Upper lobe of right lung (tissue), 1 donor: ENCODE measurements at regions not wholly inside any gene's neighbourhood (a gene's known extent, or its start where the extent isn't known, plus 50 kb on each side); places are given as distances from the start of the nearest gene placed in this dataset.

Source experiments
- ATAC-seq: fragments of 200-7000 bp; cut with Tn5 transposase; one replicate; pipeline ENCODE4 v1.9.1; 2020; ENCODE audit warnings: mild to moderate bottlenecking, moderate library complexity
- DNase-seq: peaks from one replicate; pipeline ENCODE4 v3.0.0-alpha.2; 2020
- H3K27ac ChIP-seq: fragments of 200-600 bp; one replicate; pipeline ENCODE4 v1.8.0; 2022
- H3K27me3 ChIP-seq: fragments of 200-600 bp; one replicate; pipeline ENCODE4 v1.8.0; 2022; ENCODE audit warnings: mild to moderate bottlenecking
- H3K36me3 ChIP-seq: fragments of 200-600 bp; one replicate; pipeline ENCODE4 v1.8.0; 2022
- H3K4me1 ChIP-seq: fragments of 200-600 bp; one replicate; pipeline ENCODE4 v1.8.0; 2022
- H3K4me3 ChIP-seq: fragments of 200-600 bp; one replicate; pipeline ENCODE4 v1.8.0; 2022; ENCODE audit warnings: mild to moderate bottlenecking
- H3K9me3 ChIP-seq: fragments of 200-600 bp; one replicate; pipeline ENCODE4 v1.8.0; 2022
- CTCF ChIP-seq: fragments of 200-600 bp; IDR thresholded peaks from one replicate; pipeline ENCODE4 v1.8.0; 2022; ENCODE audit warnings: antibody characterized with exemption
- intact Hi-C: fragments of 100-400 bp; cut with DNase I; formaldehyde crosslinking; loops from one replicate; pipeline ENCODE4 v1.11.0; 2022
- donor health status: DM: no; HTN: yes; CAD: no; lungs with severe emphysema.

DNA sequence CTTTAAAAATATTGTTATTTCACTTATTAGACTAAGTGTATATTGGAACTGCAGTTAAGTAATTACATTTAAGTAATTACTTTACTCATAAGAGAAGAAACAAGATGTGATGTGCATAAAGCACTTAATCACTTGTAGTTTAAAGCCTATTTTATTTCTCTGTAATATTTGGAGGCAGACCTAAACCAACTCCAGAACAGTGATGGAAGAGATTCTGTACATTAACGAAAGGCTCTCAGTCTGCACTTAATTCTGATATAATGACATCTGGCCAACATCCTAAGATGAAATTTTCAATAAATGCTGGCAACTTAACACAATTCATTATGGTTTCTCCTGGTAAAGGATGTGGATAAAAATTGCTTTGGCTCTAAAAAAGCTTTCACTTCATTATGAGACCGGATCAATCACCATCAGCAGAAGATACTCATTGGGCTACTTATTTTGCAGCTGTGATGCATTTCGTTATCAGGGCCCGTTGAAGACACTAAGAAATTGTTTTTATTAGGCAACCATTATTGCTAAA is 342.6 kb downstream of the C4orf33 start:
- DNase-seq (no peak), ATAC-seq (no peak)
- Histone ChIP-seq H3K27me3 (no peaks in the 10 kb centered on the region), H3K4me3 (no peak overlapping the region), H3K36me3 (no peaks in the 10 kb centered on the region), H3K27ac (no peak overlapping the region), H3K9me3 (no peaks in the 10 kb centered on the region), H3K4me1 (no peaks in the 10 kb centered on the region)
- intact Hi-C loops: no loop called here
- TF ChIP-seq CTCF: no peak

GRCh38 chr4:129446074-129446473 is 350.1 kb downstream of the C4orf33 start:
- DNase-seq (no peak), ATAC-seq (no peak)
- intact Hi-C loops: no loop called here
- no peak for TF ChIP-seq CTCF
- no peak overlapping the region for H3K4me3 ChIP-seq
- H3K27me3 ChIP-seq: no peaks in the 10 kb centered on the region
- no peak overlapping the region for H3K27ac ChIP-seq
- no peaks in the 10 kb centered on the region for H3K9me3 ChIP-seq
- no peaks in the 10 kb centered on the region for H3K4me1 ChIP-seq
- H3K36me3 ChIP-seq: no peaks in the 10 kb centered on the region

GRCh38 chr4:129453524-129454200 is 357.7 kb downstream of the C4orf33 start:
- no peak for TF ChIP-seq CTCF
- intact Hi-C loops: no loop called here
- DNase-seq (no peak), ATAC-seq (no peak)
- H3K27ac ChIP-seq: no peak overlapping the region
- H3K4me3 ChIP-seq: no peak overlapping the region
- no peaks in the 10 kb centered on the region for H3K36me3 ChIP-seq
- no peaks in the 10 kb centered on the region for H3K27me3 ChIP-seq
- H3K9me3 ChIP-seq: no peaks in the 10 kb centered on the region
- H3K4me1 ChIP-seq: no peaks in the 10 kb centered on the region

DNA sequence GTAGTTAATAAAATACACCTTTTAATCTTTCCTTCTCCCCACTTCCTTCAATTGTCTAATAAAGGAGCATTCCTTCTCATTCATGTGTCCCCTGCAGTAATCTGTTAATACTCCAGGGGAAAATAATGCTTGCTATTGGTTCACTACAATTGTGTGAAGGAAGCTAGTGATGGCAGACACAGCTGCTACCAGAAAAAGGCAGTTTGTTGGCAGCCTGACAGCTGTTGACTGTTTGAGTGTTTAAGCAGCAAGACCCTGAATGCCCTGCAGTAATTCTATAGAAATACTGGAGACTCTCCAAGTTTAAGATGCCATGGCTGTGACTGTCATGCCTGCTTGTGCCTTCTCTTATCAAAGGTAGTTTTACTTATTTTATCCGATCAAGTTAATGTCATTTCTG is 359.5 kb downstream of the C4orf33 start:
- DNase-seq: no peak
- intact Hi-C loops: no loop called here
- Histone ChIP-seq H3K4me3 (no peak overlapping the region), H3K36me3 (no peaks in the 10 kb centered on the region), H3K4me1 (no peaks in the 10 kb centered on the region), H3K27me3 (no peaks in the 10 kb centered on the region), H3K9me3 (no peaks in the 10 kb centered on the region), H3K27ac (no peak overlapping the region)
- TF ChIP-seq CTCF: no peak
- ATAC-seq: no peak

DNA sequence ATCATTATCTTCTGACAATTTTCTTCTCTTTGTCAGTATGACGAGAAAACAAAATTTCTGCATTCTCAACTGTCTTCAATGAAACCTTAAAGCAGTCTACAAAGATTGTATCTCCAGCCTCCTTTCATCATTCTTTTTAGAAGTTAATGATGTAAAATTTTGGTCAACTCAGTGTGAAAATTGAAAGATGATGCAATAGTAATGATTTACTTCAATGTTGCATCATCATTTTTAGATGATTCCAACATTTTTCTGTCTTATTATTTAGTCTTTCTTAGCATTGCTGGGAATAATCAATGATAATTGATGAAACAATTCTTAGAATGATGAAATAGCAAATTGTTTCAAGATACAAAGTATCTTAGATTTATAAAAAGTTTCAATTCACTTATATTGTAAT is 372.7 kb downstream of the C4orf33 start:
- TF ChIP-seq CTCF: no peak
- intact Hi-C loops: no loop called here
- Histone ChIP-seq H3K9me3 (no peaks in the 10 kb centered on the region), H3K36me3 (no peaks in the 10 kb centered on the region), H3K4me1 (no peaks in the 10 kb centered on the region), H3K27me3 (no peaks in the 10 kb centered on the region), H3K27ac (no peak overlapping the region), H3K4me3 (no peak overlapping the region)
- no peak for DNase-seq
- ATAC-seq: no peak

GRCh38 chr4:129474698-129475097 is 378.7 kb downstream of the C4orf33 start:
- intact Hi-C loops: no loop called here
- H3K27ac ChIP-seq: no peak overlapping the region
- H3K4me3 ChIP-seq: no peak overlapping the region
- H3K27me3 ChIP-seq: no peaks in the 10 kb centered on the region
- no peaks in the 10 kb centered on the region for H3K4me1 ChIP-seq
- DNase-seq: no peak
- no peak for ATAC-seq
- no peak for TF ChIP-seq CTCF
- H3K36me3 ChIP-seq: no peaks in the 10 kb centered on the region
- no peaks in the 10 kb centered on the region for H3K9me3 ChIP-seq
